GM21515 (cell line): ENCODE measurements at regions not wholly inside any gene's neighbourhood (a gene's known extent, or its start where the extent isn't known, plus 50 kb on each side); places are given as distances from the start of the nearest gene placed in this dataset.
"Not testable (repeated sequence)": the region's sequence is repeated elsewhere in the genome, so short reads cannot be mapped to it uniquely, and the experiment has no call there.

ENCODE experiments used
- ATAC-seq: cut with Tn5 transposase; IDR thresholded peaks from one replicate; pipeline ENCODE4 v1.9.1; 2021; ENCODE audit not compliant: unreplicated experiment

DNA sequence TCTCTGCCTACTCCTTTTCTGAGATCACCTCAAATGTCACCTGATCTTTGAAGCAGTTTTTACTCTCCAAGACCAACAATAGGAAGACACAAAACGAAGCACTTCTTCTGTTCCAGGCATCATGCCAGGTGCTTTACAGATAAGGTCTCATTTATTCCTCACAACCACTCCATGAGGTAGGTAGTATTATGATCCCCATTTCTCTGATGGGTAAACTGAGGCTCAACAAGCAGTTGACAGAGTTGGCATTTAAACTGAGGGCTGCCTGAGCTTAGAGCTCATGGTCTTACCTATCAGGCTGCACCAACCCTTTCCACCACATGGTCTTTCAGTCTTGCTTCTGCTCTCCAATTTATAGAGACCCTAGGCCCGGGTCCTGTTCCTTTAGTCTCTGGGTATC is 147.2 kb upstream of the JUN start:
- no peak for ATAC-seq

DNA sequence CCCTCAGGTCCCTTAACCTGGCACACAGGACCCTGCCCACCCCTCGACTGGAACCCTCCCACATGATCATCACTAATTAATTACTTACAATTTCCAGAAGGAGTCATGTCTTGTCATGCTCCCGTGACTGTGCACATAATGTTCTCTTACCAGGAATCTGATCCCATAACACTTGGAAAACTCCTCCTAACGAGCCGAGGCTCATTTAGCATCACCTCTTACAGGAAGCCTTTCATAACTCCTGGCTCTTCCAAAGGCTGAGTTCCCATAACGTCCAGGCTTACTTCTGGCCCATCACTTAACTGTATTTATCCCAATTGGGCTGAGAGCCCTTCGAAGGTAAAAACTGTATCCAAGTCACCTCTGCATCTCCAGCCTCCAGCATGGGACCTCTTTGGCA is 147.9 kb upstream of the JUN start:
- no peak for ATAC-seq

DNA sequence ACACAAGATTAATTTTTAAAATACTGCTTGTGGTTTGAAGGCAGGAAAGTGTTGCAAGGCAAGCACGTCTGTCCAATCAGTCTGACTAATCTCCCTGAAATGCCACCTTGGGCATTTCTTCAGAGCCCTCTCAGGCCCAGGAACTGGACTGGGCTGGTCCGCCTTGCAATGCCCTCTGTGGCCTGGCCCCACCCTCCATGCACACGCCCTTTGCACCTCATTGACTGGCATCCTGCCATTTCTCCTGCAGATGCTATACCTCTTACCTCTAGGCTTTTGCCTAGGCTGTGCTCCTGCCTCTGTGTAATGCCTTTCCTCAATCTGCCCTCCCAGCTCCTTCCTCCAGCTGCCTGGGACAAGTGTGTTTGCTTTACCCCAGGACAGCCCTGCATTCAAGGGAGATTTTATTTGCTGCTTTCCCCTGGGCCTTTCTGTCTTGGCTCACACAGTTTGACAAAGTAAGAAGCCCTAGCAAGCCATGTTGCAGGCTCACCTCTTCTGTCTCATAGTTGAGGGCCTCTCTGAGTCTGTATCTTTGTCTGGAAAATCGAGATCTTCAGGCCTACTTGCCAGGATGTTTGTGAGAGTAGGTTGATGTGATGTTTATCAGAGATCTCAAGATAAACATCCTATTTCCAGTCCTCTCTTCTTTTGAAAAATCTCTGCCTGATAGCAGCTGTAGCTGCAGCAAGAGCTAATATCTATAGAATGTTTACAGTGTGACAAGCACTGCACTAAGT is 149.2 kb upstream of the JUN start:
- no peak for ATAC-seq

DNA sequence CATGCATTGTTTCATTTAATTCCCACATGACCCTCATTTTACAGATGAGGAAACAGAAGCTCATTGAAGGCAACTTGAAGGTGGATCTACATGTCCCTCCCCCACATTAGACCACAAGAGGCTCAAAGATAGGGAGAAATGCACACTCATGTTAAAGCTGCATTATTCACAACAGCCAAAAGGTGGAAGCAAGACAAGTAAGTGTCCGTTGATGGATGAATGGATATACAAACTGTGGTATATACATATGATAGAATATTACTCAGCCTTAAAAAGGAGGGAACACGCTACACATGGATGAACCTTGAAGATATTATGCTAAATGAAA is 149.7 kb upstream of the JUN start:
- no peak for ATAC-seq

DNA sequence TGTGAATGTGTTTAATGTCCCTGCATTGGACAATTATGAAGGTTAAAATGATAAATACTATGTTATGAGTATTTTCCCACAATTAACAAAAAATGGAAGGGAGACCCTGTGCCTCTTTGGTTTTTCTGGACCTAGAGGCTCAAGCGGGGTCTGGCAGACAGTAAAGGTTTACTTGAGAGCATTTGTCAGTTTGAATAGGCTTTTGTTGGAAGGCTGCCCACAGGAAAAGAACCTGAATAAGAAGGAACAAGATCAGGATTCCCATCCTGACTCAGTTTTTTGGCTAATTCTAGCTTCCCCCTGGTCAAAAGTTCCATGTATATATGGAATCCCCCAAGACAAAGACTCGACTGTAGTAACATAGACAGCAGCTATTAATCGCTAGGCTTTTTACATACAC is 150.9 kb upstream of the JUN start:
- no peak for ATAC-seq

DNA sequence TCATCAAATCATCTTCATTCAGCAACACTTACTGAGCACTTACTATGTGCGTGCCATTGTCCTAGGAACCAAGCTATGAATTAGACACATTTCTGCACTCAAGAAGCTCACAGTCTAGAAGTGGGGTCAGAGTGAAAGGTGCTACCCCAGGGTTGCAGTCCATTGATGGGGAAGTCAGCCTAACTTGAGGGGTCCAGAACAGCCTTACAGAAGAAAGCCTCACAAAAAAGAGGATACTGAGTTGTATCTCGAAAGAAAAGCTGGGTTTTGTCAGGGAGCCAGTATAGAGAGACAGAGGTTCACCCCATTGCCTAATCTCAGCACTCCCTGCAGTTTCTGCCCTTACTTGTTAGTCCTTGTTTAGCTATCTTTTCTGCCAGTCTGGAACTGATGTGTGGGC is 153.1 kb upstream of the JUN start:
- no peak for ATAC-seq

DNA sequence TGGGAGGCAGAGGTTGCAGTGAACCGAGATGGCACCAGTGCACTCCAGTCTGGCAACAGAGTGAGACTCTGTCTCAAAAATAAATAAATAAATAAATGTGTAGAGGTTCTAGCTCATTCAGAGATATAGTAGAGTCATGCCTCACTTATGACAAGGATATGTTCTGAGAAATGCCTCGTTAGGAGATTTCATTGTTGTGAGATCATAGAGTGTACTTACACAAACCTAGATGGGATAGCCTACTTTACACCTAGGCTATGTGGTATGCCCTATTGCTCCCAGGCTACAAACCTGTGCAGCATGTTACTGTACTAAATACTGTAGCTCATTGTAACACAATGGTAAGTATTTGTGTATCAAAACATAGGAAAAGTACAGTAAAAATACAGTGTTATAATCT is 155.3 kb upstream of the JUN start:
- ATAC-seq: no peak

DNA sequence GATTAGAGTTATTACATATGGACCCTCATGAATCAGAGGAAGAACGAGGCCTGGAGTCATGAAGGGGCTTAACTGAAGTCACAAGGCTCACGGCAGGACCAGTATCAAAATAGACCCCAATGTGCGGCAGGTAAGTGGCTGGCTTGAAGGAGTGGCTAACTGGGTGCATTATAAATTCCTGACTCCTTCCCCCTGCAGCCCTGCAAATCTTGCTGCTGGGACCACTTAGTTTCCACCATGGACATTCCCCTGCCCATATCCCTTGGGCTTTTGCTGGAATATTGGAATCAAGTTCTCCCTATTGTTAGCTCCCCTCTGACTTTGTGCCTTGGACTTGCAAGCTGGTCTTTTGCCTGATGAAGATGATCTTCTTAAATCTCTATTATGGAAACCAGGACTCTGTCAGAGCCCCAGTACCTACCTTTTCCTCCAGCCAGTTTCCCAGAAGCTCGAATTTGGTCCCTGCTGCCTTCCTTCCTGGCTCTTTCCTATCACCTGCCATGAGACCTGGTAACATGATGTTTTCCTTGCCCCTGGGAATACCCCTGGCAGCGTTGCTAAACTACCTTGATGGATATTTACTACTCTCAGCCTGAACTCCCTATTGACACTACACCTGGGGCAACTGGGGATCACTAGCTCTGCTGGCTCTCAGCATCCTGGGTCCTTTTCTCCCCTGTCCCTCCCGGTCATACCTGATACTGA is 156.0 kb upstream of the JUN start:
- no peak for ATAC-seq

DNA sequence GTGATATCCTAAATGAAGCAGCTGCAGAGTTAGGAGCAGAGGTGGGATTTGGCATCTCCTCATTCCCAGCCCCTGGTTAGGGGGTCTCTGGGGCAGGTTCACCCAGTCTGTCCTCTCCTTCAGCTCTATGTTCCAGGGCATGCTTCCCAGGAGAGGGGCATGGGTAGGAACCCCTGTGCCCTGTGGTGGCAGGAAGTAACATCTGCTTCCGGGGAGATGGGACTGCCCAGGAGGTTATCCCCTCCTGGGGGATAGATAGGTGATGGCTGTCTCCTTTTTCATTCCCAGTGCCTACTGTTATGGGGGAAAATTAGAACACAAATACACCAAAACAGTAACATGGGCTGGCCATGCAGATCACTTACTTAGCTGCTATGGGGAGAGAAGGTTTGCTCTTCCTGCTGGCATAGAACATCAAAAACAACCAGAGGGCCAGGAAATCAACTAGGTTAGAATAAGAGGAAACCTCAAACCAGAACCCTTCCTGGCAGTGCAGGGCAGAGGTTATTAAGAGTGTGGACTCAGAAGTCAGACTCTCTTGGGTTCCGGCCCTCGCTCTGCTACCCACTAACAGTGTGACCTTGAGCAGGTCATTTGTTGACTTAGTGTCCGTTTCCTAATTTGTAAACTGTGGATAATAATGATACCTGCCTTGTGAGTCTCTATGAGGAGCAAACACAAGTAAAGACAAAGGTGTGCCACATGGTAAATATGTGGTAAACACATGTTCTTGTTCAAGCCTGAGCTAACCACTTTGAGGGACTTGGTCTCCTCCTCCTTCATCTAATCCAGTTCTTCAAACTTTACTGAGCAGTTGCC is 157.8 kb upstream of the JUN start:
- no peak for ATAC-seq

DNA sequence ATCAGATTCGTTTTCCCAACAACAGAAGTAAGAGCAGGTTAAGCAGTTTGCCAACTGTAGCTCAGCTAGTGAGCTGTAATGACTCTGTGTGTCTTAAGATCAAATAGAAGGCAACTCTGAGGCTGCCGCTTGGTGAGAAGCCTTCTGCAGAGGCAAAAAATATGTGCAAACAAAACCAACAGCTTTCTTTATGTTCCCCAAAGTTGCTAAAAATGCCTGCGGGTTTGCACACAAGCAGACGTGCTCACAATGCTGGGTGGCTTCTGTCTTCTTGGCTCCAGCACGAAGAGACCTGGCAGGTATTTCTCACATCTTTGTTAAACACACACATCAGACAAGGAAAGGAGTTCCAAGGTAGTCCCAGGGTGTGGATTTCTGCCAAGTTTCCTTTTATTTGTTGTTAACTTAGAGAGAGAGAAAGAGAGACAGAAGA is 158.9 kb upstream of the JUN start:
- no peak for ATAC-seq

DNA sequence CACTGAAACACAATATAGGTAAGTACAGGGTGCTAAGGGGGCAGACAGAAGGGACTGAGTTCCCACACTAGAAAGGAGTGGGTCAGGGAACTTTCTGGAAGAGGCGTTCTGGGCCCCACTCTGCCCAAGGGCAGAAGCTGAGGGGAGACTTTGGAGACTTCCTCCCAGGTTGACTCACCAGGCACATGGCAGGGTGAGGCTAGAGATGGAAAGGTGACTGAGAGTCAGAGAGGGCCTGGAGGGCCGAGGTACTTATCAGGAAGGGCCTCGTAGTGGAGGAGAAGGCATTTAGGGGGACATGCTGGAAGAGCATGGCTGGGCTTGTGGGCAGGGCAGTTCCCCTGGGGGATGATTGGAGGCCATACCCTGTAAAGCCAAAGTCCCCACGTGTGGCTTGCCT is 159.9 kb upstream of the JUN start:
- ATAC-seq: no peak

DNA sequence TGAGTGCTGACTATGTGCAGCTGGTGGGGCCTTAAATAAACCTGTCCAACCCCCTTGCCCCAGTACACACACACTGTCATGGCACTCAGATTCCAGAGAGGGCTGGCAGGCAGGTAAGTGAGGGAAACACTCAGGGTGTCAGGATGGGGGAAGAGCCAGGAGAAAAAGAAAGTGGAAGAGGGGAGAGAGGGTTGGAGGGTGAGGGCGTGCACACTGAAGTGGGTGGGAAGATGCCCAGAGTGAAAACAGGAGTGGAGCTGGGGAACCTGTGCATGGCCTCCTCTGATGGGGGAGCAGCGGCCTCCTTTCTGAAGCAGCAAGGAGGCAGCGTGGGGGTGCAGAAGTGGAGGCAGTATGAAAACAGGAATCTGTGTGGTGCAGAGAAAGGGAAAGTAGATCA is 160.6 kb upstream of the JUN start:
- no peak for ATAC-seq

DNA sequence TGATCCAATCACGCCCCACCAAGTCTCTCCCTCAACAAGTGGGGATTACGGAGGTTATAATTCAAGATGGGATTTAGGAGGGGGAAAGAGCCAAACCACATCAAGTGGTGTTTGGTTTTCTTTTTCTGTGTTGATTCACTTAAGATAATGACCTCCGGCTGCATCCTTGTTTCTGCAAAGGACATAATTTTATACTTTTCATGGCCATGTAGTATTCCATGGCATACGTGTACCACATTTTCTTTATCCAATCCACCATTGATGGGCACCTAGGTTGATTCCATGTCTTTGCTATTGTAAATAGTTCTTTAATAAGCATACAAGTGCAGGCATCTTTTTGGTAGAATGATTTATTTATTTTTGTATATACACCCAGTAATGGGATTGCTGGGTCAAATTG is 162.5 kb upstream of the JUN start:
- ATAC-seq: no peak

DNA sequence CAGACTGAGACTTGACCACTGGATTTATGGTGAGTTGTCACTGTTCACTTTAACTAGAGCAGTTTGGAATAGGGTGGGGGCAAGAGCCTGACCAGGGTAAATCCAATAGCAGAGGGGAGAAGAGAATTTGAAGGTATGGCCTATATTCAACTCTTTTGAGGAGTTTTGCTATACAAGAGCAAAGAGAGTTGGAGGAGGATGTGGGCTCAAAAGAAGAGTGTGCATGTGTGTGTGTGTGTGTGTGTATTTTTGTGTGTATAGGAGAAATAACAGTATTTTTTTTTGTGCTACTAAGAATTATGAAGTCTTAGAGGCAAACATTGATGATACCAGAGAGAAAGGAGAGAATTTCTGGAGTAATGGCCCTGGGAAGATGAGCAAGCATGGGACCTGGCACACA is 164.8 kb upstream of the JUN start:
- no peak for ATAC-seq

DNA sequence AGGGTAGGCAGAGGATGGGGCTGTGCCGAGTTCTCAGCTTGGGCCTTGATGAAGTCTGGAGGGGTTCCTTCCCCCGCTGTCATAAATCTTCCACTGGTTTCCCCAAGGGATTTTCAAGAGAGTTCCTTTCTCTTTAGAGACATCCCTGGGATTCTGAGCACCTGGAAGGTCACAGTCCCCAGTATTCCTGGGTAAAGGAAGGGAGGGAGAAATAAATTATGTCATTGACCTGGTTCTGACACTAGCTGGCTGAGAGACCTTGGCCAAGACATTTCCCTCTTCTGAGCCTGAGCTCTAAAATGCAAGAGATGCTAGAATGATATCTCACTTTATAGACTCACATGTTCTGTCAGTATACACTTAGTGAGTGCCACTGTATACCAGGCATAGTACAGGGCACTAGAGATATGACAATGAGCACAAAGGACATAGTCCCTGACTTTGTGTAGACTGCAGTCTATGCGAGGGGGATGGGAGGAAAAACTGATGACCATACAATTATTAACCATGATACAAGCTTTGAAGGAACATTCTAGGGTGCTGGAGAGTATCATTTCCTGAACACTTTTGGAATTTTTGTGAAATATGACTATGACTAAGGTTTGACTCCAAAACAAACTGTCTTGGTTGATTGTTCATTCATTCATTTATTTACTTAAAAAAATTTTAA is 165.8 kb upstream of the JUN start:
- ATAC-seq: no peak

DNA sequence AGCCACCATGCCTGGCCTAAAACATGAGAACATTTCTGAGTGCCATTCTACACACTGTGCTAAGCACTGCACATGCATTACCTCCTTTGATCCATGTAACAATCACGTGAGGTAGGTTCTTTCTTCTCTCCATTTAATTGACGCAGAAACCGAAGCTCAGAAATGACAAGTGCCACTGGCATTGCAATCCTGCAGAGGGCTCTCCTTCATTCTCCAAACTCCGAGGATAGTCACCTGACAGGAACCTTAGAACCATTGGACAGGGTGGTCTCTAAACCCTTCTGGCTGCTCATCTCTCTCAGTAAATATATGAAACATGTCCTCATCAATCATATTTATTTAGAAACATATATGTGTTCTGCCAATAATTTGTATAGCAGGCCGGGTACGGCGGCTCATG is 167.1 kb upstream of the JUN start:
- no peak for ATAC-seq

DNA sequence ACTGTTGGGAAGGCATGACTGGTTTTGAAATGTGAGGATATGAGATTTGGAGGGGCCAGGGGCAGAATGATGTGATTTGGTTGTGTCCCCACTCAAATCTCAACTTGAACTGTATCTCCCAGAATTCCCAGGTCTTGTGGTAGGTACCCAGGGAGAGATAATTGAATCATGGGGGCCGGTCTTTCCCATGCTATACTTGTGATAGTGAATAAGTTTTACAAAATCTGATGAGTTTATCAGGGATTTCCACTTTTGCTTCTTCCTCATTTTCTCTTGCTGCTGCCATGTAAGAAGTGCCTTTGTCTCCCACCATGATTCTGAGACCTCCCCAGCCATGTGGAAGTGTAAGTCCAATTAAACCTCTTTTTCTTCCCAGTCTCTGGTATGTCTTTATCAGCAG is 170.1 kb upstream of the JUN start:
- not testable (repeated sequence) for ATAC-seq

DNA sequence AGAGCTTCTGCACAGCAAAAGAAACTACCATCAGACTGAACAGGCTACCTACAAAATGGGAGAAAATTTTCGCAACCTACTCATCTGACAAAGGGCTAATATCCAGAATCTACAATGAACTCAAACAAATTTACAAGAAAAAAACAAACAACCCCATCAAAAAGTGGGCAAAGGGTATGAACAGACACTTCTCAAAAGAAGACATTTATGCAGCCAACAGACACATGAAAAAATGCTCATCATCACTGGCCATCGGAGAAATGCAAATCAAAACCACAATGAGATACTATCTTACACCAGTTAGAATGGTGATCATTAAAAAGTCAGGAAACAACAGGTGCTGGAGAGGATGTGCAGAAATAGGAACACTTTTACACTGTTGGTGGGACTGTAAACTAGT is 179.4 kb upstream of the JUN start:
- ATAC-seq: not testable (repeated sequence)

DNA sequence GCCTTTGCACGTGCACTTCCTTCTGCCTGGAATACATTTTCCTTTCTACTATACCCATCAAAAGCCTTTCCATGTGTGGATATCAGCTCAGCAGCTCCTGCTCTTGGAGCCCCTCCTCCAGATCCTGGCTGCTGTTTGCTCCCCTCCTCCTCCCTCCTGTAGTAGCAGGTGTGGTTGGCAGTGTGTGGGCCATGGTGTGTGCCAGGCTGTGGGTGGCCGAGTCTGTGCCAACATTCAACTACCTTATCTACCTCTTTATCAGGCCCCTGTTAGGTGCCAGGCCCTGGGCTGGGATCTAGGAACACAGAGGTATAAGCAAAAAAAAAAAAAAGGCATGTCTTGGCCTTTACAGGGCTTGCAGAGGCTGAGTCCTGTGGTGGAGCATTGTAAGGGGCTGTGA is 180.6 kb upstream of the JUN start:
- ATAC-seq: no peak

DNA sequence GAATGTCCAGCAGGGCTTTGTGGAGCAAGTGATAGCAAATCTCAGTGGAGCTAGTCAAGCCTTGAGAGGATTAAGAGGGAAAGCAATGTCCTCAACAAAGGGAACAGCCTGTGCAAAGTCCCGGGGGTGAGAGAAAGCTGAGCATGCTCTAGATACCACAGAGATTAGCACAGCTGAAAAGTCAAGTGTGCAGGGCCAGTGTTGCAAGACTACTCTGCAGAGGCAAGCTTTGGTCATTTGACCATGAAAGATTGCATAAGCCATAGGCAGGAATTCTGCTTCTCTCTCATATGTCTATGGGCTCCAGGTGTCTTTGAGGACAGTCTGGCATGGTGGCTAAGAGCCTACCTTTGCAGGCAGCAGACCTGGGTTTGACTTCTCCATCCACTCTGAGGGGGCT is 181.0 kb upstream of the JUN start:
- no peak for ATAC-seq

DNA sequence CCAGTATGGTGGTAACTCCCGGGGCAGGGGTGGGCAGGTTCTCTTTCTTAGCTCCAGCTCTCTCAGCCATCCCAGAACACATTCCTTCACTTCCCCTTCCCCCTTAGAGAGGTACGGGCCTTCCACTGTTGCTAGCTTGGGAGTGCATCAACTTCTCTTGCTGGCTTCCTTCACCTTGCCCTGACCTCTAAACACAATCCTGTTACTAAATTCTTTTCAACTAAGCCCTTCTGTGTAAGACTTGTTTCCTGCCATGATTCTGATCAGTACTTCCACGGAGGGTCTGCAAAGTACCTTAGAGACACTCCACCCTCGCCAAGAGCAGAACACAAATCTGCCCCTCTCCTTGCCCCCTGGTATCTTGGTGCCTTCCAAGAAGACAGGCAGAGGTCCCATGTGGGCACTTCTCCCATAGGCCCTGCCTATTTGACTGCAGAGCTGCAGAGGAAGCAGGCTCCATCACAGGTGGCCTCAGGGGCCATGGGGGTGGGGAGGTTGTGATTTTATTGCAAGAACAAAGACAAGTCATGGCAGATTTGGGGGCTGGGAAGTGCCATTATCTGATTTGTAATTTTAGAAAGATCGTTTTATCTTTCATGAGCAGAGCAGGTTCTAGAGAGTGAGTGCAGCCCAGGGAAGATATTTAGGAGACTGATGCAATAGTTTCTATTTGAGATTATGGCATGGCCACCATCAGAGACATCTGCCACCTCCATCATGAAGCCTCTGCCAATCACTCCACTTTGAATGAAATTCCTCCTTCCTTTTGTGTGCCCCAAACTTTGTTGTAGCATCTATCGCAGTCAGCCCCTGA is 182.5 kb upstream of the JUN start:
- ATAC-seq: no peak
